GM18868 (cell line): ENCODE measurements at regions not wholly inside any gene's neighbourhood (a gene's known extent, or its start where the extent isn't known, plus 50 kb on each side); places are given as distances from the start of the nearest gene placed in this dataset.
A peak's percentile ranks its signal among the peaks of the same experiment; 100 is the strongest.
"Not testable (repeated sequence)": the region's sequence is repeated elsewhere in the genome, so short reads cannot be mapped to it uniquely, and the experiment has no call there.

Experiments
- ATAC-seq: cut with Tn5 transposase; IDR thresholded peaks from one replicate; pipeline ENCODE4 v1.9.1; 2021; ENCODE audit warnings: mild to moderate bottlenecking, moderate library complexity; ENCODE audit not compliant: unreplicated experiment

GRCh38 chrX:47776292-47777006, 60.3 kb upstream of the ZNF81 start:
- no peak for ATAC-seq

GRCh38 chrX:47772764-47773163, 63.9 kb upstream of the ZNF81 start:
- ATAC-seq: no peak

DNA sequence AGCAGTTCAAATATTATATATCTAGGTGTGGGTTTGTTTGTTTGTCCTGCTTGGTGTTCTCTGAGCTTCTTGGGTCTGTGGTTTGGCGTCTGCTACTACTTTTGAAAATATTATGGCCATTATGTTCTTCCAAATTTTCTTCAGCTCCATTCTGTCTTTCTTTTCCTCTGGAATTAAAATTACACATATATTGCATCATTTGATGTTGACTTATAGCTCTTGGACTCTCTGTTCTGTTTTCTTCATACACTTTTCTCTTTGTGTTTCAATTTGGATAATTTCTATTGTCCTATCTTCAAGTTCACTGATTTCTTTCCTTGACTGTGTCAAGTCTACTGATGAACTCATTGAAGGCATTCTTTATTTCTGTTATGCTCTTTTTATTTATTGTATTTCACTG, 65.2 kb upstream of the ZNF81 start:
- ATAC-seq: no peak

DNA sequence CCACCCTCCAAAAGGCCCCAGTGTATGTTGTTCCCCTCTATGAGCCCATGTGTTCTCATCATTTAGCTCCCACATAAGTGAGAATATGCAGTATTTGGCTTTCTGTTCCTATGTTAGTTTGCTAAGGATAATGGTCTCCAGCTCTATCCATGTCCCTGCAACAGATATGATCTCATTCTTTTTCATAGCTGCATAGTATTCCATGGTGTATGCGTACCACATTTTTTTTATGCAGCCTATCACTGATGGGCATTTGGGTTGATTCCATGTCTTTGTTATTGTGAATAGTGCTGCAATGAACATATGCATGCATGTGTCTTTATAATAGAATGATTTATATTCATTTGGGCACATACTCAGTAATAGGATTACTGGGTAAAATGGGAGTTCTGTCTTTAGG, 73.9 kb upstream of the ZNF81 start:
- ATAC-seq: not testable (repeated sequence)

DNA sequence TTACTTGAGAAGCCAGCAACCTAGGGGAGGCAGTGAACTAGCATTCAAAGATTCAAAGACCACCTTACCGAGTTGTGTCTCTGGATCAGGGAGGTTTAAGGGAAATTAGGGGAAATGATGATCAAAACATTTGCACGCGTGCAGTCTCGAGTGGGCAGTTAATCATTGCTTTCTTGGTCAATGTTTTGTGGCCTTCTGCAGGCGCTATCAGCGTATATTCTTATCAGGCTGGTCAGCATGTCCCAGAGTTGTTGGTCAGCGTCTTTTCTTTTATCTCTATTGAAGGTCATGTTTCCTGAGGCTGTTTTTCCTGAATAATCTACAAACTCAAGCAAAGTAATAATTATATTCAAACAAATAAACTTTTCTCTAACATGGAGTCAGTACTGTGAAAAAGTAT, 84.0 kb upstream of the ZNF81 start:
- no peak for ATAC-seq

DNA sequence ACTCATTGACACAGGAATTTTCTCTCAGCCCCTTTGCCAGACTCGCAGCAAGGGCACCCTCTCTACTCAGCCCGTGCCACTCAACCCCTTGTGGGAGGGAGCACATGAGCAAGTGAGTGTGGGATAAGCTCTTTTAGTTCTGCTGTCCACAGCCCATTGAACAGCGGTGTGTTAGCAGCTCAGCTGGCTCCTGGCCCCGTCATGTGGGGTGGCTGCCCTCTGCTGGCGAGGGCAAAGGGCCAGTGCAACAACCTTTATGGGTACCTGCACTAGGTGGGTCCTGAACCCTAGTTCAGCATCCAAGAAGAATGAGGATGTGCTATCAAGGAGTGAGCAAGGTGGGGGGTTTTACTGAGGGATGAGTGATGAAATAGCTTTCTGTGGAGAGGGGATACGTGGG, 85.0 kb upstream of the ZNF81 start:
- ATAC-seq: no peak

- ATAC-seq: peak; percentile 71
Observed at GRCh38 chrX:47749185-47749967, 87.3 kb upstream of the ZNF81 start.

- no peak for ATAC-seq
Observed at GRCh38 chrX:47748576-47748975, 88.1 kb upstream of the ZNF81 start.

DNA sequence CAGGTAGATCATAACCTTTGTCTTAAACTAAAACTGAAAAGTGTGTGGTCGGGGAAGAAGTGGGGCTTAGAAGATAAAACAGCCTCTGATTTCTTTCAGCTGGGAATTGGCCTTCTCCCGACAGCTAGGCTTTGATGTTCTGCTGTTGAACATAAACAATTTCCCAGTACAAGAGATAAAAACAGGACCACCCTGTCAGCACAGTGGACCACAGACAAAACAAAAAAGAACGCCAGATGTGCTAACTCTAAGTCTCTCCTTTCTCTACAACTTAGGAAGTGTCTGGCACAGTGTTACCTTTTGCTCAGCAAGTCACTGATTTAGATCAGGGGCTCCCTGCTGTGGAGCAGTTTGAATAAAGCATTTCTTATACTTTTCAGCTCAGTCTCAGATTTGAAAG, 87.5 kb upstream of the UXT start:
- ATAC-seq: no peak

- ATAC-seq: no peak
Observed at GRCh38 chrX:47745416-47745815, 86.4 kb upstream of the UXT start.

- ATAC-seq: no peak
Observed at GRCh38 chrX:47743504-47743903, 84.5 kb upstream of the UXT start.

GRCh38 chrX:47738870-47739269, 79.9 kb upstream of the UXT start:
- ATAC-seq: not testable (repeated sequence)

DNA sequence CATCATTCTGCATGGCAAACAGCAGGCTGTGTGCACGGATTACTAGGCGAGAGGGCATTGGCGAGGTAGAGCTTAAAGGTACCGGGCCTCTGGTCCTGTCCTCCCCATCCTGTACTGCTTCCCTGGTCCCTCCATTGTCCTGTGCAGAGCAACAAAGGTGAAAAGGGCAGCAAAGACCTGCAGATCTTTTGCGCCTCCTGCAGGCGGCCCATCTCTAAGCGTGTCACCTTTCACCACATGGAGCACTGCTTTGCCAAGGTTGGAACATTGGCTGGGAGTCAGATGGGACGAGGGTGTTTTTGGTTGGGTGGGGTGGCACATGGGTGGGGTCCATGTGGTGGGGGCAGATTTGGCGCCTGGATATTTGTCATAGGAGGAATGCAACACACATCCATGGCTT, 64.7 kb upstream of the UXT start:
- no peak for ATAC-seq

DNA sequence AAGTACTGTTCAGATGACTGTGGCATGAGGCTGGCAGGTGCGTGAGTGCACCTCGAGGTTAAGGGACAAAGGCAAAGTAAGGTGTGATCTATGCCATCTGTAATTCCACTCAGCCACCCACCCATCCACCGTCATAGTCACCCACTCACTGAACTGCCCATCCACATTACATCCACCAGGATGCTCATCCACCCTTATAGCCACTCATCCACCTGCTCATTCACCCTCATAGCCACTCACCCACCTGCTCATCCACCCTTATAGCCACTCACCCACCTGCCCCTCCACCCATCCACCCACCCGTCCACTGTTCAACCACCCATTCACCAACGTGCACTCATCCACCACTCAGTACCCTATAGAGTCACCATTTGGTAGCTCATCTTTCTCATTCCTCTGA, 64.1 kb upstream of the UXT start:
- no peak for ATAC-seq

DNA sequence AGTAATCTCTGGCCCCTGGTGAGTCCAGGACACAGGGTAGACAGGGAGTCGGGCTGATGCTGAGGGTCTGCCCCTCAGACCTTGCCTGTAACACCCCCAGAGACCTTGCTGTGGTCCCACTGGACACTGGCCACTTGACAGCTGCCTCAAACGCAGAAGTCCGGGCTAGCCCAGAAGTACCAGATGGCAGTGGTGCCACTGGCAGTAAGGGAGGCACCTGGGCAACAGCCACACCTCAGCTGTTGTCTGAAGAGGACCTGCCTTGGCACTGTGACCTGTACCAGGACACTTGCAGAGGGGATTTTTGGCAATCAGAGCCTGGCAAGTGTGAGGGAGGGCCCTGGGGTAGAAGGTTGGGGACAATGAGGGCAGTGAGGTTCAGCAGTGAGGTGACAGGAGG, 63.3 kb upstream of the UXT start:
- no peak for ATAC-seq

GRCh38 chrX:47715078-47715477, 56.1 kb upstream of the UXT start:
- not testable (repeated sequence) for ATAC-seq

DNA sequence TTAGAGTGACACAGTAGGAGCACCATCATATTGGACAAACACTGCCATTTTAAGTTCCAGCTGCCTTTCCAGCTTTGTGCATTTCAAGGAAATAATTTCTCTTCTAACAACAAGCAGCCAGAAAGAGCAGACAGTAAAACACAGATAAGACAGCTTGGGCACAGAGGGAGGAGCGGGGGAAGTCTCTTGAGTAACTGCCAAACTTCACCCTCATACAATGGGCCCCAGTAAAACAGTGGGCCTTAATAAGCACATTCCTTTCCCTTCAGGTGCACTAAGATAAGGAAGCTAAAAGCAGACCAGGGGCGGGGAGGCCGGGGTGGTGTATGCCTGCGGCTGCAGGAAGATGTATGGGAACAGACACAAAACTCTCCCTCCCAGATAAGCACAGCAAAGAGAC, 53.7 kb upstream of the UXT start:
- ATAC-seq: not testable (repeated sequence)

DNA sequence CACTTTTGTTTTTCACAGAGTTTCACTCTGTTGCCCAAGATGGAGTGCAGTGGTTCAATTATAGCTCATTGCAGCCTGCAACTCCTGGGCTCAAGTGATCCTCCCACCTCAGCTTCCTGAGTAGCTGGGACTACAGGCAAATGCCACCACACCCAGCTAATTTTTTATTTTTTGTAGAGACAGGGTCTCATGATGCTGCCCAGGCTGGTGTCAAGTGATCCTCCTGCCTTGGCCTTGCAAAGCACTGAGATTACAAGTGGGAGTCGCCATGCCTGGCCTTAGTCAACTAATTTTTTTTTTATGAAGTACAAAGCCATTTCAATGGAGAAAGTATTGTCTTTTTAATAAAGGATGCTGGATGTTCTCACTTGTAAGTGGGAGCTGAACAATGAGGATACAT, 51.3 kb upstream of the UXT start:
- no peak for ATAC-seq
